ENCODE measurements at regions not wholly inside any gene's neighbourhood (a gene's known extent, or its start where the extent isn't known, plus 50 kb on each side); places are given as distances from the start of the nearest gene placed in this dataset.

GRCh38 chr5:30197662-30198061 is 995.8 kb upstream of the CDH6 start:
- Histone ChIP-seq H3K4me1 (ENCODE audit: control insufficient read depth in 1 of 2, low read depth in 2 of 2) (no peaks in the 10 kb centered on the region), H3K4me3 (no peak overlapping the region), H3K27ac (no peak overlapping the region), H3K36me3 (no peaks in the 10 kb centered on the region), H3K27me3 (replicated peaks; ENCODE audit: insufficient read depth) (no peaks in the 10 kb centered on the region), H3K9me3 (no peaks in the 10 kb centered on the region)
- no peak for DNase-seq (ENCODE audit: low spot score)
- ATAC-seq (ENCODE audit: insufficient number of reproducible peaks, low FRiP score, low read depth), result no peak
- no peak for TF ChIP-seq CTCF (IDR thresholded peaks at IDR 0.05)

GRCh38 chr5:30195036-30195435 is 998.5 kb upstream of the CDH6 start:
- no peaks in the 10 kb centered on the region for H3K9me3 ChIP-seq
- DNase-seq (ENCODE audit: low spot score) (no peak), ATAC-seq (ENCODE audit: insufficient number of reproducible peaks, low FRiP score, low read depth) (no peak)
- no peak for TF ChIP-seq CTCF (IDR thresholded peaks at IDR 0.05)
- no peak overlapping the region for H3K4me3 ChIP-seq
- H3K27me3 ChIP-seq (replicated peaks; ENCODE audit: insufficient read depth), result no peaks in the 10 kb centered on the region
- H3K27ac ChIP-seq, result no peak overlapping the region
- no peaks in the 10 kb centered on the region for H3K36me3 ChIP-seq
- H3K4me1 ChIP-seq (ENCODE audit: control insufficient read depth in 1 of 2, low read depth in 2 of 2), result no peaks in the 10 kb centered on the region

GRCh38 chr5:30194595-30194994 is 998.9 kb upstream of the CDH6 start:
- Histone ChIP-seq H3K9me3 (no peaks in the 10 kb centered on the region), H3K36me3 (no peaks in the 10 kb centered on the region), H3K4me1 (ENCODE audit: control insufficient read depth in 1 of 2, low read depth in 2 of 2) (no peaks in the 10 kb centered on the region), H3K27ac (no peak overlapping the region), H3K27me3 (replicated peaks; ENCODE audit: insufficient read depth) (no peaks in the 10 kb centered on the region), H3K4me3 (no peak overlapping the region)
- TF ChIP-seq CTCF (IDR thresholded peaks at IDR 0.05), result no peak
- ATAC-seq (ENCODE audit: insufficient number of reproducible peaks, low FRiP score, low read depth) (no peak), DNase-seq (ENCODE audit: low spot score) (no peak)

- no peaks in the 10 kb centered on the region for H3K4me1 ChIP-seq (ENCODE audit: control insufficient read depth in 1 of 2, low read depth in 2 of 2)
- no peak overlapping the region for H3K4me3 ChIP-seq
- ATAC-seq (ENCODE audit: insufficient number of reproducible peaks, low FRiP score, low read depth) (no peak), DNase-seq (ENCODE audit: low spot score) (no peak)
- no peak for TF ChIP-seq CTCF (IDR thresholded peaks at IDR 0.05)
- no peak overlapping the region for H3K27ac ChIP-seq
- no peaks in the 10 kb centered on the region for H3K27me3 ChIP-seq (replicated peaks; ENCODE audit: insufficient read depth)
- no peaks in the 10 kb centered on the region for H3K36me3 ChIP-seq
- H3K9me3 ChIP-seq, result no peaks in the 10 kb centered on the region
Measured at GRCh38 chr5:30183795-30184194, 1009.7 kb upstream of the CDH6 start.

- Histone ChIP-seq H3K4me3 (no peak overlapping the region), H3K9me3 (no peaks in the 10 kb centered on the region), H3K4me1 (ENCODE audit: control insufficient read depth in 1 of 2, low read depth in 2 of 2) (no peaks in the 10 kb centered on the region), H3K27me3 (replicated peaks; ENCODE audit: insufficient read depth) (no peaks in the 10 kb centered on the region), H3K36me3 (no peaks in the 10 kb centered on the region), H3K27ac (no peak overlapping the region)
- no peak for TF ChIP-seq CTCF (IDR thresholded peaks at IDR 0.05)
- DNase-seq (ENCODE audit: low spot score), result no peak
- no peak for ATAC-seq (ENCODE audit: insufficient number of reproducible peaks, low FRiP score, low read depth)
Measured at GRCh38 chr5:30156156-30156555, 1037.3 kb upstream of the CDH6 start.
